22Rv1 (cell line): ENCODE measurements at regions not wholly inside any gene's neighbourhood (a gene's known extent, or its start where the extent isn't known, plus 50 kb on each side); places are given as distances from the start of the nearest gene placed in this dataset.

Experiments
- ZFX ChIP-seq: fragments of 450-650 bp; IDR thresholded peaks from 2 replicates; pipeline ENCODE4 v1.6.1; 2017; ENCODE audit warnings: antibody characterized with exemption, borderline replicate concordance
- TF ChIP-seq, protein P1 (sequence below): fragments of 450-650 bp; IDR thresholded peaks from 2 replicates; pipeline ENCODE4 v1.5.1; 2017; ENCODE audit warnings: mild to moderate bottlenecking

DNA sequence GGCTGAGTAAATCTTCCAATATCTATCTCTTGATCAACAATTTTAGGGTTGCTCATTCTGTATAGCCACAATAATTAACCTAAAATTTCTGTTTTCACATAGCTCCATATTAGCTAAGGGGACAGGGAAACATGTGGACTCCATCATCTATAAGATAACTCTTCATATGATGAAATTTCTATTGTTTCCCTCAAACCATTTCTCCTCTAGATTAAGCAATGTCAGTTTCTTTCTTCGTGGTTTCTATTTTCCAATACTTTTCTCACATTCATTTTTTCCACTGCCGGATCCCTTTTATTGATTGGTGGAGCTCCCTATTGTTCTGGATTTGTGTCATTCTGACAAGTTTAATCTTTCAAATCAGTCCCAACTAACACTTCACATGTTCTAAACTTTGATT lies 1221.3 kb upstream of the ZEB2 start:
- TF ChIP-seq, protein P1, sequence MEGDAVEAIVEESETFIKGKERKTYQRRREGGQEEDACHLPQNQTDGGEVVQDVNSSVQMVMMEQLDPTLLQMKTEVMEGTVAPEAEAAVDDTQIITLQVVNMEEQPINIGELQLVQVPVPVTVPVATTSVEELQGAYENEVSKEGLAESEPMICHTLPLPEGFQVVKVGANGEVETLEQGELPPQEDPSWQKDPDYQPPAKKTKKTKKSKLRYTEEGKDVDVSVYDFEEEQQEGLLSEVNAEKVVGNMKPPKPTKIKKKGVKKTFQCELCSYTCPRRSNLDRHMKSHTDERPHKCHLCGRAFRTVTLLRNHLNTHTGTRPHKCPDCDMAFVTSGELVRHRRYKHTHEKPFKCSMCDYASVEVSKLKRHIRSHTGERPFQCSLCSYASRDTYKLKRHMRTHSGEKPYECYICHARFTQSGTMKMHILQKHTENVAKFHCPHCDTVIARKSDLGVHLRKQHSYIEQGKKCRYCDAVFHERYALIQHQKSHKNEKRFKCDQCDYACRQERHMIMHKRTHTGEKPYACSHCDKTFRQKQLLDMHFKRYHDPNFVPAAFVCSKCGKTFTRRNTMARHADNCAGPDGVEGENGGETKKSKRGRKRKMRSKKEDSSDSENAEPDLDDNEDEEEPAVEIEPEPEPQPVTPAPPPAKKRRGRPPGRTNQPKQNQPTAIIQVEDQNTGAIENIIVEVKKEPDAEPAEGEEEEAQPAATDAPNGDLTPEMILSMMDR: no peak
- no peak for TF ChIP-seq ZFX
